ENCODE measurements at regions not wholly inside any gene's neighbourhood (a gene's known extent, or its start where the extent isn't known, plus 50 kb on each side); places are given as distances from the start of the nearest gene placed in this dataset.

- DNase-seq = no peak
- H3K27ac ChIP-seq = no peak overlapping the region
- H3K27me3 ChIP-seq = no peaks in the 10 kb centered on the region
- no peaks in the 10 kb centered on the region for H3K36me3 ChIP-seq
- TF ChIP-seq CTCF (IDR thresholded peaks at IDR 0.05) = no peak
- intact Hi-C loops (cut with DNase I; ENCODE audit: low total_unique reads) = no loop called here
- H3K4me1 ChIP-seq = no peaks in the 10 kb centered on the region
- peaks cover 0 to 10% (median 0%) of the 10 kb centered on the region in 3 donors for H3K9me3 ChIP-seq
- H3K4me3 ChIP-seq = no peak overlapping the region
Measured at GRCh38 chr1:196105901-196106300, 502.3 kb downstream of the KCNT2 start.

- H3K36me3 ChIP-seq = no peaks in the 10 kb centered on the region
- H3K27ac ChIP-seq = no peak overlapping the region
- H3K4me3 ChIP-seq = no peak overlapping the region
- DNase-seq = no peak
- no peaks in the 10 kb centered on the region for H3K4me1 ChIP-seq
- no peak for TF ChIP-seq CTCF (IDR thresholded peaks at IDR 0.05)
- intact Hi-C loops (cut with DNase I; ENCODE audit: low total_unique reads) = no loop called here
- H3K9me3 ChIP-seq = peaks cover 0 to 10% (median 0%) of the 10 kb centered on the region in 3 donors
- no peaks in the 10 kb centered on the region for H3K27me3 ChIP-seq
Measured at GRCh38 chr1:196102826-196103225, 505.4 kb downstream of the KCNT2 start.

- Histone ChIP-seq H3K4me3 (no peak overlapping the region), H3K27me3 (no peaks in the 10 kb centered on the region), H3K27ac (no peak overlapping the region), H3K4me1 (no peaks in the 10 kb centered on the region), H3K36me3 (no peaks in the 10 kb centered on the region), H3K9me3 (peaks cover 0 to 10% (median 0%) of the 10 kb centered on the region in 3 donors)
- DNase-seq = no peak
- TF ChIP-seq CTCF (IDR thresholded peaks at IDR 0.05) = no peak
- intact Hi-C loops (cut with DNase I; ENCODE audit: low total_unique reads) = no loop called here
Measured at GRCh38 chr1:196098000-196098399, 510.2 kb downstream of the KCNT2 start.

- no peak for TF ChIP-seq CTCF (IDR thresholded peaks at IDR 0.05)
- no peak overlapping the region for H3K4me3 ChIP-seq
- H3K27me3 ChIP-seq = no peaks in the 10 kb centered on the region
- no peaks in the 10 kb centered on the region for H3K4me1 ChIP-seq
- H3K9me3 ChIP-seq = no peaks in the 10 kb centered on the region
- intact Hi-C loops (cut with DNase I; ENCODE audit: low total_unique reads) = no loop called here
- H3K27ac ChIP-seq = no peak overlapping the region
- H3K36me3 ChIP-seq = no peaks in the 10 kb centered on the region
- DNase-seq = no peak
Measured at GRCh38 chr1:196094821-196095220, 513.4 kb downstream of the KCNT2 start.

GRCh38 chr1:196091397-196092135, 516.7 kb downstream of the KCNT2 start:
- Histone ChIP-seq H3K36me3 (no peaks in the 10 kb centered on the region), H3K4me1 (no peaks in the 10 kb centered on the region), H3K9me3 (no peaks in the 10 kb centered on the region), H3K4me3 (no peak overlapping the region), H3K27ac (no peak overlapping the region), H3K27me3 (no peaks in the 10 kb centered on the region)
- intact Hi-C loops (cut with DNase I; ENCODE audit: low total_unique reads) = no loop called here
- no peak for TF ChIP-seq CTCF (IDR thresholded peaks at IDR 0.05)
- DNase-seq = no peak

Data from tibial artery (tissue), 4 donors.